H1 (cell line): ENCODE measurements at regions not wholly inside any gene's neighbourhood (a gene's known extent, or its start where the extent isn't known, plus 50 kb on each side); places are given as distances from the start of the nearest gene placed in this dataset.

Source experiments
- CTCF ChIA-PET: fragments of 300-600 bp; sonication (Branson Sonifier 250); formaldehyde crosslinking; loops from one replicate; lab custom pipeline; 2021; ENCODE audit not compliant: partially characterized antibody; lab: Charles Lee
- POLR2A ChIA-PET: fragments of 300-600 bp; sonication (Branson Sonifier 250); formaldehyde crosslinking; loops from one replicate; lab custom pipeline; 2021; ENCODE audit warnings: inconsistent platforms; ENCODE audit not compliant: partially characterized antibody; lab: Charles Lee
- DNase-seq, 2 experiments: peaks; one replicate each; pipeline versions ENCODE4 v3.0.0 to v3.0.0-alpha.2; 2010 to 2022; ENCODE audit warnings: low spot score in 2 of 2, low read depth in 1 of 2, mixed read lengths in 1 of 2
- FAIRE-seq: peaks from 2 replicates; lab custom pipeline; 2011; peaks lifted over from hg19 to GRCh38; lab: Jason Lieb, UNC
- H2AFZ ChIP-seq: 2 replicates; pipeline ENCODE4 v1.8.1; 2012; ENCODE audit warnings: low read length, inconsistent platforms
- H2AK5ac ChIP-seq: 2 replicates; pipeline ENCODE4 v1.6.1; 2013; ENCODE audit warnings: low read depth, low read length
- H2BK120ac ChIP-seq: replicated peaks from 2 replicates; pipeline ENCODE3; 2013; ENCODE audit warnings: low read depth, low read length, inconsistent platforms
- H2BK12ac ChIP-seq: 2 replicates; pipeline ENCODE4 v1.6.1; 2013; ENCODE audit warnings: low read depth, low read length
- H2BK15ac ChIP-seq: 2 replicates; pipeline ENCODE4 v1.6.1; 2013; ENCODE audit warnings: low read length
- H2BK20ac ChIP-seq: 2 replicates; pipeline ENCODE4 v1.6.1; 2013; ENCODE audit warnings: low read length
- H2BK5ac ChIP-seq: 2 replicates; pipeline ENCODE4 v1.6.1; 2013; ENCODE audit warnings: low read depth, low read length
- H3K14ac ChIP-seq: 2 replicates; pipeline ENCODE4 v1.6.1; 2013; ENCODE audit warnings: inconsistent platforms; ENCODE audit not compliant: insufficient read length
- H3K18ac ChIP-seq: 2 replicates; pipeline ENCODE4 v1.6.1; 2013; ENCODE audit warnings: low read length; ENCODE audit errors: extremely low read depth
- H3K23ac ChIP-seq: 2 replicates; pipeline ENCODE4 v1.6.1; 2013; ENCODE audit warnings: inconsistent platforms; ENCODE audit not compliant: insufficient read length
- H3K23me2 ChIP-seq: 2 replicates; pipeline ENCODE4 v1.6.1; 2013; ENCODE audit warnings: low read depth, low read length
- H3K27ac ChIP-seq: 2 replicates; pipeline ENCODE4 v1.6.1; 2011; ENCODE audit warnings: low read depth, low read length, inconsistent platforms
- H3K27me3 ChIP-seq, 4 experiments: replicated peaks in 1 of 4; 1 replicate in 1 of 4; 2 replicates in 3 of 4; pipeline versions ENCODE4 v1.6.1 to v1.8.1; 2011 to 2013; ENCODE audit warnings: low read length in 3 of 4, mild to moderate bottlenecking in 3 of 4, inconsistent platforms in 2 of 4, mixed read lengths in 2 of 4, moderate library complexity in 1 of 4; ENCODE audit not compliant: control insufficient read depth in 3 of 4, insufficient read depth in 3 of 4; ENCODE audit errors: extremely low read depth in 1 of 4
- H3K36me3 ChIP-seq, 4 experiments: 2 replicates each; pipeline versions ENCODE4 v1.6.1 to v1.8.1; 2011 to 2013; ENCODE audit warnings: mild to moderate bottlenecking in 4 of 4, low read length in 3 of 4, moderate library complexity in 2 of 4, control low read depth in 1 of 4, inconsistent platforms in 1 of 4; ENCODE audit not compliant: insufficient read depth in 4 of 4, control insufficient read depth in 2 of 4
- H3K4ac ChIP-seq: replicated peaks from 2 replicates; pipeline ENCODE3; 2013; ENCODE audit warnings: low read length, low read depth, mixed read lengths, inconsistent platforms; ENCODE audit not compliant: insufficient read length
- H3K4me1 ChIP-seq, 4 experiments: replicated peaks in 1 of 4; 1 replicate in 1 of 4; 2 replicates in 3 of 4; pipeline versions ENCODE4 v1.6.1 to v1.8.1; 2011 to 2013; ENCODE audit warnings: low read length in 3 of 4, inconsistent platforms in 2 of 4, mixed read lengths in 1 of 4; ENCODE audit not compliant: insufficient read depth in 4 of 4, control insufficient read depth in 3 of 4
- H3K4me2 ChIP-seq, 2 experiments: 2 replicates each; pipeline versions ENCODE4 v1.6.1 to v1.8.1; 2011 to 2013; ENCODE audit warnings: low read depth in 2 of 2, low read length in 2 of 2, control low read depth in 1 of 2, inconsistent platforms in 1 of 2, mild to moderate bottlenecking in 1 of 2; ENCODE audit not compliant: insufficient read depth in 1 of 2
- H3K4me3 ChIP-seq, 4 experiments: fragments of 200-600, 300-600 bp in 1 of 4; sonication (generic), shearing (Covaris generic), sonication (Bioruptor Twin) in 1 of 4; 2 replicates each; pipeline versions ENCODE4 v1.5.1 to v1.8.1; 2011 to 2016; ENCODE audit warnings: low read length in 4 of 4, low read depth in 3 of 4, control low read depth in 2 of 4, inconsistent platforms in 2 of 4, mild to moderate bottlenecking in 2 of 4, mixed read lengths in 1 of 4, moderate library complexity in 1 of 4; ENCODE audit not compliant: insufficient read depth in 2 of 4; ENCODE audit errors: extremely low read depth in 1 of 4
- H3K56ac ChIP-seq: replicated peaks from 2 replicates; pipeline ENCODE3; 2013; ENCODE audit warnings: low read depth, mild to moderate bottlenecking, mixed read lengths, low read length, inconsistent platforms; ENCODE audit not compliant: insufficient read length
- H3K79me1 ChIP-seq: 2 replicates; pipeline ENCODE4 v1.6.1; 2013; ENCODE audit warnings: low read depth, low read length, control low read depth
- H3K79me2 ChIP-seq, 2 experiments: 2 replicates each; pipeline versions ENCODE4 v1.6.1 to v1.8.1; 2012 to 2013; ENCODE audit warnings: low read length in 2 of 2, mild to moderate bottlenecking in 2 of 2, inconsistent platforms in 1 of 2; ENCODE audit not compliant: insufficient read depth in 2 of 2, control insufficient read depth in 1 of 2
- H3K9ac ChIP-seq, 4 experiments: replicated peaks in 1 of 4; 1 replicate in 1 of 4; 2 replicates in 3 of 4; pipeline versions ENCODE4 v1.6.1 to v1.8.1; 2011 to 2013; ENCODE audit warnings: low read depth in 3 of 4, low read length in 3 of 4, control low read depth in 2 of 4, mild to moderate bottlenecking in 2 of 4, moderate library complexity in 2 of 4, inconsistent platforms in 1 of 4; ENCODE audit errors: extremely low read depth in 1 of 4
- H3K9me3 ChIP-seq, 2 experiments: 2 replicates each; pipeline versions ENCODE4 v1.6.1 to v1.8.1; 2012 to 2013; ENCODE audit warnings: mild to moderate bottlenecking in 2 of 2, moderate library complexity in 2 of 2, control low read depth in 1 of 2, inconsistent platforms in 1 of 2, low read depth in 1 of 2, low read length in 1 of 2, mixed read lengths in 1 of 2; ENCODE audit not compliant: insufficient read depth in 2 of 2
- H4K20me1 ChIP-seq, 2 experiments: replicated peaks in 1 of 2; 2 replicates each; pipeline versions ENCODE3 to v1.8.1; 2011 to 2013; ENCODE audit warnings: inconsistent platforms in 2 of 2, low read length in 2 of 2, mild to moderate bottlenecking in 1 of 2; ENCODE audit not compliant: insufficient read depth in 2 of 2, control insufficient read depth in 1 of 2
- H4K5ac ChIP-seq: 2 replicates; pipeline ENCODE4 v1.6.1; 2013; ENCODE audit warnings: low read length, low read depth, mixed read lengths, inconsistent platforms; ENCODE audit not compliant: insufficient read length
- H4K8ac ChIP-seq: 2 replicates; pipeline ENCODE4 v1.8.0; 2013; ENCODE audit warnings: mild to moderate bottlenecking, moderate library complexity, low read length, inconsistent platforms; ENCODE audit not compliant: insufficient read depth; ENCODE audit errors: extremely low read depth
- H4K91ac ChIP-seq: replicated peaks from 2 replicates; pipeline ENCODE3; 2013; ENCODE audit warnings: low read length, mixed read lengths, inconsistent platforms; ENCODE audit not compliant: insufficient read length
- BRCA1 ChIP-seq: IDR thresholded peaks from 2 replicates; pipeline ENCODE4 v1.6.1; 2012; ENCODE audit warnings: low read depth, low read length, improper control_type of control experiment
- CBX8 ChIP-seq: fragments of 300-800, 300-1000 bp; sonication (generic); IDR thresholded peaks from 2 replicates; pipeline ENCODE4 v1.7.1; 2016; ENCODE audit warnings: low read depth, low read length, borderline replicate concordance
- CHD1 ChIP-seq: IDR thresholded peaks from 2 replicates; pipeline ENCODE4 v1.6.1; 2012; ENCODE audit warnings: low read depth, low read length, improper control_type of control experiment
- CHD2 ChIP-seq: IDR thresholded peaks from 2 replicates; pipeline ENCODE4 v1.6.1; 2012; ENCODE audit warnings: low read length, improper control_type of control experiment
- EZH2 ChIP-seq: fragments of 200-600 bp; sonication (generic); IDR thresholded peaks from 2 replicates; pipeline ENCODE4 v1.7.1; 2012; ENCODE audit warnings: low read depth, mild to moderate bottlenecking, moderate library complexity, low read length, inconsistent platforms; ENCODE audit not compliant: severe bottlenecking
- GTF2F1 ChIP-seq: IDR thresholded peaks from 2 replicates; pipeline ENCODE4 v1.6.1; 2012; ENCODE audit warnings: low read depth, low read length, improper control_type of control experiment, borderline replicate concordance
- JUN ChIP-seq: IDR thresholded peaks from 2 replicates; pipeline ENCODE4 v1.6.1; 2011; ENCODE audit warnings: low read depth, mild to moderate bottlenecking, improper control_type of control experiment, low read length
- KDM1A ChIP-seq: fragments of 200-600, 300-600 bp; sonication (generic); IDR thresholded peaks from 2 replicates; pipeline ENCODE4 v1.7.1; 2016; ENCODE audit warnings: mild to moderate bottlenecking, low read length, borderline replicate concordance
- KDM5A ChIP-seq: fragments of 200-600 bp; IDR thresholded peaks from 2 replicates; pipeline ENCODE4 v1.7.1; 2012; ENCODE audit warnings: mild to moderate bottlenecking, low read length, inconsistent platforms, mixed read lengths
- PHF8 ChIP-seq: fragments of 200-600 bp; sonication (generic); conservative IDR thresholded peaks from 2 replicates; pipeline ENCODE4 v1.7.1; 2012; ENCODE audit warnings: low read depth, mild to moderate bottlenecking, inconsistent platforms, low read length, moderate library complexity
- RFX5 ChIP-seq: IDR thresholded peaks from 2 replicates; pipeline ENCODE4 v1.6.1; 2011; ENCODE audit warnings: low read depth, low read length, improper control_type of control experiment, borderline replicate concordance
- RNF2 ChIP-seq: fragments of 200-900, 300-1000 bp; sonication (generic); IDR thresholded peaks from 2 replicates; pipeline ENCODE4 v1.7.1; 2016; ENCODE audit warnings: borderline replicate concordance, low read depth, mild to moderate bottlenecking, antibody characterized with exemption, low read length; ENCODE audit not compliant: poor library complexity, severe bottlenecking; ENCODE audit errors: missing control alignments
- SP1 ChIP-seq: IDR thresholded peaks from 2 replicates; pipeline ENCODE4 v1.6.1; 2011; ENCODE audit warnings: low read depth, low read length
- TBP ChIP-seq: IDR thresholded peaks from 2 replicates; pipeline ENCODE4 v1.6.1; 2011; ENCODE audit warnings: low read depth, low read length, improper control_type of control experiment
- TCF12 ChIP-seq: IDR thresholded peaks from 2 replicates; pipeline ENCODE4 v1.6.1; 2011; ENCODE audit warnings: low read depth, mild to moderate bottlenecking, low read length
- YY1 ChIP-seq: IDR thresholded peaks from 2 replicates; pipeline ENCODE4 v1.6.1; 2011; ENCODE audit warnings: low read depth, mild to moderate bottlenecking, low read length
- whole genome bisulfite sequencing, 2 experiments: shearing (Covaris generic) in 1 of 2; methylation state at CpG; one replicate each; pipeline versions ENCODE4 v1.1.6 to v1.1.7; 2013 to 2015; ENCODE audit warnings: low lambda C conversion rate in 2 of 2, mixed read lengths in 2 of 2, inconsistent platforms in 1 of 2, low coverage in 1 of 2, missing lambda C conversion rate in 1 of 2; ENCODE audit not compliant: insufficient replicate concordance in 2 of 2, insufficient coverage in 1 of 2, insufficient read length in 1 of 2; ENCODE audit errors: extremely low coverage in 1 of 2, missing lambda C conversion rate in 1 of 2; 5-methylcytosine and 5-hydroxymethylcytosine counted together

DNA sequence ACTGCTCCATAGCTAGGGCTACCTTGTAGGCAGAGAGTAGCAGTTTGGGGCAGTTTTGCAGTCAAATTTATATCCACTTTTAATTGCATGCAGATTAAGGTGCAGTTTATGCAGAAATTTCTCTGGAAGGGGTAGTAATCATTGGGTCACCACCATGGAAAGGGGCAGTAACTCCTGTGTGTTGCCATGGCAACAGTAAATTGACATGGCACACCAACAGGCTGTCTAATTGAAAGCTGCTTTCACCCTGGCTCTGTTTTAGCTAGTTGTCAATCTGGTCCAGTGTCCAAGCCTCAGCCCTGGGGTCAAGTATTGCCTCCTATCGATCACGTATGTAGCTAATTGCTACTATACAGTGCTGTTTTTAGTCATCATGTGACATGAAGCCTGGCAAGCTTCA lies 786.1 kb upstream of the CNTN5 start:
- no peaks in the 10 kb centered on the region for H3K79me2 ChIP-seq
- 91% methylated on average over 2 of the region's 2 CpGs; no CpG with 5 or more reads in 1 of the 2 experiments for WGBS, 2 experiments
- ChIA-PET POLR2A (no interaction called here), CTCF (no interaction called here)
- no peak overlapping the region for H3K27ac ChIP-seq
- H4K91ac ChIP-seq, result no peak overlapping the region
- no peak overlapping the region for H3K4me2 ChIP-seq
- no peaks in the 10 kb centered on the region for H3K23me2 ChIP-seq
- H3K4me3 ChIP-seq, result no peak overlapping the region
- H3K4ac ChIP-seq, result no peak overlapping the region
- H2BK120ac ChIP-seq, result no peak overlapping the region
- DNase-seq, result no peak
- H3K9ac ChIP-seq, result no peak overlapping the region; a peak in 1 of 7 replicates
- H4K20me1 ChIP-seq, result no peaks in the 10 kb centered on the region
- H2BK12ac ChIP-seq, result no peak overlapping the region
- H2AFZ ChIP-seq, result no peak overlapping the region
- no peaks in the 10 kb centered on the region for H3K27me3 ChIP-seq
- H2BK5ac ChIP-seq, result no peak overlapping the region
- no peak overlapping the region for H3K14ac ChIP-seq
- no peak overlapping the region for H3K56ac ChIP-seq
- H3K4me1 ChIP-seq, result no peaks in the 10 kb centered on the region
- H4K8ac ChIP-seq, result no peak overlapping the region
- no peak overlapping the region for H2AK5ac ChIP-seq
- no peaks in the 10 kb centered on the region for H3K36me3 ChIP-seq
- no peak overlapping the region for H3K23ac ChIP-seq
- no peak overlapping the region for H3K18ac ChIP-seq
- H3K79me1 ChIP-seq, result no peaks in the 10 kb centered on the region
- no peak overlapping the region for H2BK20ac ChIP-seq
- H2BK15ac ChIP-seq, result no peak overlapping the region
- H4K5ac ChIP-seq, result no peak overlapping the region
- FAIRE-seq, result no peak
- H3K9me3 ChIP-seq, result no peaks in the 10 kb centered on the region
- TF ChIP-seq CBX8 (no peak), GTF2F1 (no peak), KDM1A (no peak), TCF12 (no peak), BRCA1 (no peak), YY1 (no peak), KDM5A (no peak), RNF2 (no peak), SP1 (no peak), PHF8 (no peak), JUN (no peak), CHD2 (no peak), CHD1 (no peak), RFX5 (no peak), TBP (no peak), EZH2 (no peak)
